ENCODE measurements at regions not wholly inside any gene's neighbourhood (a gene's known extent, or its start where the extent isn't known, plus 50 kb on each side); places are given as distances from the start of the nearest gene placed in this dataset.

GRCh38 chr6:74166849-74167248 is 470.8 kb downstream of the CD109 start:
- H3K79me2 ChIP-seq (ENCODE audit: control insufficient read depth, insufficient read depth, low read length) = no peaks in the 10 kb centered on the region
- intact Hi-C loops (cut with micrococcal nuclease) (no loop called here), in situ Hi-C loops (cut with MboI) (no loop called here)
- FAIRE-seq (no peak), ATAC-seq (no peak), DNase-seq (ENCODE audit: extremely low read depth in 1 of 4, low spot score in 3 of 4) (no peak)
- H3K4me1 ChIP-seq (replicated peaks in 1 of 2; ENCODE audit: control insufficient read depth in 2 of 2, insufficient read depth in 2 of 2, low read length in 2 of 2) = no peaks in the 10 kb centered on the region
- H3K9me3 ChIP-seq (replicated peaks; ENCODE audit: control insufficient read depth, insufficient read depth, low read depth, low read length) = no peaks in the 10 kb centered on the region
- ChIA-PET CTCF (ENCODE audit: low intra/inter-chr PET ratio) (no interaction called here), POLR2A (no interaction called here)
- no peak overlapping the region for H3K4me3 ChIP-seq
- H3K27ac ChIP-seq (ENCODE audit: extremely low read depth, low read depth, low read length) = no peak overlapping the region
- no peak overlapping the region for H2AFZ ChIP-seq (ENCODE audit: low read depth, low read length)
- WGBS (ENCODE audit: insufficient coverage, low coverage, missing lambda C conversion rate) = 0% methylated on average over 2 of the region's 2 CpGs
- TF ChIP-seq ZBTB8A (IDR thresholded peaks at IDR 0.05; ENCODE audit: partially characterized antibody) (no peak), AFF1 (IDR thresholded peaks at IDR 0.05; ENCODE audit: low read depth in 1 of 2, partially characterized antibody in 2 of 2) (no peak)
- H3K4me2 ChIP-seq (ENCODE audit: insufficient read depth, low read length) = no peak overlapping the region
- H4K20me1 ChIP-seq (replicated peaks; ENCODE audit: control insufficient read depth, insufficient read depth, low read length) = no peaks in the 10 kb centered on the region
- H3K9ac ChIP-seq (ENCODE audit: insufficient read depth in 1 of 2, low read depth in 2 of 2, low read length in 2 of 2) = no peak overlapping the region
- H3K27me3 ChIP-seq (ENCODE audit: control insufficient read depth in 2 of 2, insufficient read depth in 2 of 2, low read length in 2 of 2) = no peaks in the 10 kb centered on the region
- BruUV-seq (replicated peaks) = no TSS peak
- H3K36me3 ChIP-seq (ENCODE audit: control insufficient read depth, insufficient read depth, low read length) = no peaks in the 10 kb centered on the region
- H3K9me1 ChIP-seq (ENCODE audit: control insufficient read depth, insufficient read depth, low read length) = no peaks in the 10 kb centered on the region

GRCh38 chr6:74161380-74161779 is 465.4 kb downstream of the CD109 start:
- DNase-seq (ENCODE audit: extremely low read depth in 1 of 4, low spot score in 3 of 4) = no peak
- Histone ChIP-seq H3K4me2 (ENCODE audit: insufficient read depth, low read length) (no peak overlapping the region), H3K4me3 (no peak overlapping the region), H2AFZ (ENCODE audit: low read depth, low read length) (no peak overlapping the region), H3K27me3 (ENCODE audit: control insufficient read depth in 2 of 2, insufficient read depth in 2 of 2, low read length in 2 of 2) (no peaks in the 10 kb centered on the region), H3K79me2 (ENCODE audit: control insufficient read depth, insufficient read depth, low read length) (no peaks in the 10 kb centered on the region), H3K9me1 (ENCODE audit: control insufficient read depth, insufficient read depth, low read length) (no peaks in the 10 kb centered on the region), H3K4me1 (replicated peaks in 1 of 2; ENCODE audit: control insufficient read depth in 2 of 2, insufficient read depth in 2 of 2, low read length in 2 of 2) (no peaks in the 10 kb centered on the region), H3K27ac (ENCODE audit: extremely low read depth, low read depth, low read length) (no peak overlapping the region), H4K20me1 (replicated peaks; ENCODE audit: control insufficient read depth, insufficient read depth, low read length) (no peaks in the 10 kb centered on the region), H3K9ac (ENCODE audit: insufficient read depth in 1 of 2, low read depth in 2 of 2, low read length in 2 of 2) (no peak overlapping the region), H3K9me3 (replicated peaks; ENCODE audit: control insufficient read depth, insufficient read depth, low read depth, low read length) (no peaks in the 10 kb centered on the region), H3K36me3 (ENCODE audit: control insufficient read depth, insufficient read depth, low read length) (no peaks in the 10 kb centered on the region)
- ATAC-seq = no peak
- POLR2A ChIA-PET = no interaction called here
- in situ Hi-C loops (cut with MboI) (no loop called here), intact Hi-C loops (cut with micrococcal nuclease) (no loop called here)
- BruUV-seq (replicated peaks) = no TSS peak
- FAIRE-seq = no peak
- CTCF ChIA-PET (ENCODE audit: low intra/inter-chr PET ratio) = no interaction called here
- TF ChIP-seq ELF2 (CRISPR knock-in tag; IDR thresholded peaks at IDR 0.05) = no peak
- TF ChIP-seq ZNF407 (IDR thresholded peaks at IDR 0.05; ENCODE audit: low read depth) = no peak

Data from K562 (cell line).